ENCODE measurements at regions not wholly inside any gene's neighbourhood (a gene's known extent, or its start where the extent isn't known, plus 50 kb on each side); places are given as distances from the start of the nearest gene placed in this dataset.
A peak's percentile ranks its signal among the peaks of the same experiment; 100 is the strongest.
"Not testable (repeated sequence)": the region's sequence is repeated elsewhere in the genome, so short reads cannot be mapped to it uniquely, and the experiment has no call there.

DNA sequence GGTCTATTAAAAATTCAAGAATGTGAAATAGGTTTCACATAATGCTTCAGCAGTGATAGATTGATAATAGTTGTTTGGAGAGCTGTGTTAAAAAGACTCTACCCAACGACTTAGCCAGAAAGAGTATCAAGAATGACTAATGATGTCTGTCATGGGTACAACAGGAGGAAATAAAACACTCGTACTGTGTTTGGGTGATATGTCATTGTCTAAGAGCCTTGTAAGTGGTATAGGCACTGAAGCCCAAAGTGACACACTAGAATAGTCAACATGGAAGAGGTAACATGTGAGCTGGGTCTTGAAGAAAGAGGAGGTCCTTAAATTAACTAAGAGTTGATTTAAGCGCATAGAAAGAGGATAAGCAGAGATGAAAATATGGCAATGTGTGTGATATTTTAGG is 471.8 kb upstream of the MAN1A1 start:
- no peak for DNase-seq (ENCODE audit: low read depth in 3 of 3)

GRCh38 chr6:119818876-119819275 is 469.3 kb upstream of the MAN1A1 start:
- DNase-seq (ENCODE audit: low read depth in 3 of 3): no peak

DNA sequence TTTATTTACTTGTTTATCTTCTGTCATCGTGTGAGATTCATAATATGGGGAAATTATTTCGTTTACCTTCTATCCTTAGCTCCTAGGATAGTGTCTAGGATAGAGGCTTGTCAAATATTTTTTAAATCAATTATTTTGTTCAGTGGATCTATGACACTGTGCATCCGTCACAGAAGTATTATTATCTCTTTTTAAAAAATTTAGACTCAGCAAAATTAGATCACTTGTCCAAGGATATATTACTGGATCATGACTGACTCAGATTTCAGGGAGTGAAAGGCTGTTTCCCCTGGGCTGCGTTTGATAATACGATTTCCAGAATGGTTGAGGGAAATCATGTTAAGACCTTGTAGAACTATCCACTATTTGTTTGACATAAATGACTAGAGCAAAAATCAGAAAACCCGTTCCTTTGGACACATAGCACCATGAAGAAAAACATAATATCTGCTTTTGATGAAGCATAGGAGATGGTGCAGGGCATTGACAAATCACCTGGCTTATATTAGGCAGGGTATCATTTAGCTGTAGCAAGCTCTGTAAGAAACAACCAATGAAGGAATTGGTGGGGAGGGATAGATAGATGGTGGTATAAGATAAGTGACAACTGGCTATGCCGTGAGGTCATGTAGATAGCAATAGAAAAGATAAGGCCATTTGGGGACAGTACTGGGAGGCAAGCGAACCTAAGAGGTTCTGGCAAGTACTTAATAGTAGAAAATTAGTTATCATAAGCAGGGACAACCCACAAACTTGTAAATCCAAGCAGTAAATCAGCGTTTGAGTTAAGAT is 465.2 kb upstream of the MAN1A1 start:
- DNase-seq (ENCODE audit: low read depth in 3 of 3): no peak

DNA sequence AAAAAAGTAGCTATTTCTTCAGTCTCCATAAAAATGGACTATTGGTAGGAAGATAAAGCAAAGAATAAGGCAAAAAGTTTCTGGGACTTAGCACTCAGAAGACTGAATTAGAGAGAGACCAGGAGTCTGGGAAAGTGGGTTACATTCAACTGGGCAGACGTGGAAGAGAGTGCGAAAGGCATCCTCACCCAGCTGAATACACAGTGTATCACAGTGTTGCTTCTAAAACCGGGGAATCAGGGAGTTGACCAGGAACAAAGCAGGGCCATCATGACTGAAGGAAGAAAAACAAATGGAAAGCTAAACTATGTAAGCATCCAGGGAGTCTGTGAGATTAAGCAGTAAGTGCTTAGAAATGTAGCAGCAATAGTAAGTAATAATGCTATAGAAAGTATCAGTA is 452.9 kb upstream of the MAN1A1 start:
- no peak for DNase-seq (ENCODE audit: low read depth in 3 of 3)

GRCh38 chr6:119801056-119801455 is 451.5 kb upstream of the MAN1A1 start:
- no peak for DNase-seq (ENCODE audit: low read depth in 3 of 3)

DNA sequence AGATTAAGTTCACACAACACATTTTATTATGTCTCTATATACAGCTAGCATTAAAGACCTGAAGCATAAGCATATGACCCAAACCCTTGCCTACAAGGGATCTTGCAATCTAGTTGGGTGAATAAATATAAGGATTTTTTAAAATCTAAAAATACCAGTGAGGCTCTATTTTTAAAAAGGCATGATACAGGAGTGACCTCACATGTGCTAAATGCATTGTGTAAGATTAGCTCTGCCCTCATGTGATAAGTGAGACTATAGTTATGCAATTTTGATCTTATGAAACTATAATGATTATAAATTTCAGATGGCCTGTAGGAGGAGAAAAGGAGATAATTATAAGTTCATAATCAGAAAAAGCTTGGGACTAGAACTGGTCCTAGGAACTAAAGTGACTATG is 451.0 kb upstream of the MAN1A1 start:
- DNase-seq (ENCODE audit: low read depth in 3 of 3): no peak

- DNase-seq (ENCODE audit: low read depth in 3 of 3): no peak
Measured at GRCh38 chr6:119799596-119800509, 450.3 kb upstream of the MAN1A1 start.

DNA sequence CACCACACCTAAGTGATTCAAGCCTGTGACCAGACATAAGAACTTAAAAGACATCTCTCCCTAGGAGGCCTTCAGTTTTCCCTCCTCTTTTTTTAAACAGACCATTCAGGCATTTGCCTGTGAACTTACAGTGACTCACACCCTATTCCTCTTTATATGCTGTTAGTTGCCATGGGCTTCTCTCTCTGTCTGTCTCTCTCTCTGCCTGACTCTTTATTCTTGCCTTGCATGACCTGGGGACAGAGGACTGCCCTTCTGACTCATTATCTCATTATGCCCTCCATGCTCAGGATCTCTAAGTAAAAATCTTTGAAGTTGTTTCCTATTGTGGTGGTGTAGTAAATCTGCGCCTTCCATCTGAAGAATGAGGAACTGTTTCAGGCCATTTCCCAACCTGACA is 442.2 kb upstream of the MAN1A1 start:
- DNase-seq (ENCODE audit: low read depth in 3 of 3): no peak

- DNase-seq (ENCODE audit: low read depth in 3 of 3): no peak
Measured at GRCh38 chr6:119781365-119781764, 431.8 kb upstream of the MAN1A1 start.

- no peak for DNase-seq (ENCODE audit: low read depth in 3 of 3)
Measured at GRCh38 chr6:119768201-119768600, 418.6 kb upstream of the MAN1A1 start.

DNA sequence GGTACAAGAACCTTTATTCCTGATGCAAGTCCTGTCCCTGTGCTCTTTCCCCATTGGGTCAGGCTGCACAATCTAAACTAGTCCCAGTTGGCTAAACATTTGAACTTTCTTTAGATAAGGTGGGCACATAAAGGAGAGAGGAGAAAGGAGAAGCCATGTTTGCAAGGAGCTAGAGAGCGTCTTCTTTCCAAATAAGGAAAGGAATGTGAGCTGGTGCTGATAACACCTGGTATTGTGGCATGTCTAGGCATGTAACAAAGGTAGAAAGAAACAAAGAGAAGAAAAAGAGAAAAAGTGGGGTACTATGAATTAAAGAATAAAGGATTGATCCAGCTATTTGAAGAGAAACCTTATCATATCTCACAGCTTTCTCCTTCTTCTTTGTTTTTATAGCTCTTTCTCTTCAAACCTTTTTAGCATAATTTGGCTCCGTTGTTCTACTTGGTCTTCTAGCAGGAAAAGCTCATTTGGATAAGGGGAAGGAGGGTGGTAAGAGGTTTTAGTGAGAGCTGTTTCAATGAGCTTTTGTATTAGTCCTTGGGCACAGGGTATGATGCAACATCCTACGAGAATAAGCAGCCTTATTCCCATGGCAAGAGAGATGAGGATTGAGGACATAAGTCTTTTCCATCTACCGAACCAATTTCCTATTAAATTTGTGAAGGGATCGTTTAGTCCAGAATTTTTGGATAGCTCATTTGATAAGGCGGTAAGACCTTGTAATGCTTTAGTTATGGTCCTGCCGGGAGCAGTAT is 415.5 kb upstream of the MAN1A1 start:
- no peak for DNase-seq (ENCODE audit: low read depth in 3 of 3)

- no peak for DNase-seq (ENCODE audit: low read depth in 3 of 3)
Measured at GRCh38 chr6:119760046-119760445, 410.5 kb upstream of the MAN1A1 start.

- DNase-seq (ENCODE audit: low read depth in 3 of 3): no peak
Measured at GRCh38 chr6:119758385-119758784, 408.8 kb upstream of the MAN1A1 start.

GRCh38 chr6:119757467-119757866 is 407.9 kb upstream of the MAN1A1 start:
- no peak for DNase-seq (ENCODE audit: low read depth in 3 of 3)

- no peak for DNase-seq (ENCODE audit: low read depth in 3 of 3)
Measured at GRCh38 chr6:119749335-119749734, 399.8 kb upstream of the MAN1A1 start.

GRCh38 chr6:119748535-119748934 is 399.0 kb upstream of the MAN1A1 start:
- DNase-seq (ENCODE audit: low read depth in 3 of 3): not testable (repeated sequence)

- DNase-seq (ENCODE audit: low read depth in 3 of 3): peak; percentile 22 to 49 (median 31)
Measured at GRCh38 chr6:119742188-119742803, 392.7 kb upstream of the MAN1A1 start.

DNA sequence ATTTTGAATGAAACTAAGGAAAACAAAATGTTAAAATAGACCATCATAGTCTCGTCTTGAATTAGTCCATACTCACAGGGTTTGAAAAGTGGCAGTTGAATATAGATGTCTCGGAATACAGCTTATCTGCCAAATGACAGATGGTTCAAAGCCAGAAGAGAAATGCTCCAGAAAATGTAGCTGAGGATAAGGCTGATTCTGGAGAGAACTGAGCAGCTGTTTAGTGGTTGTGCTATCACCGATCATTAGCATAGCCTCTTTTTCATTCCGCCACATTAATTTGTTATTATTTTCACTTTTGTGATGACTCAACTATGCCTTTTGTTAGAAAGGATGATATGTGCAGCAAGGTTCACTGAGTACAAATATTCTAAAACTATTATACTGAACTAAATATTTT is 390.2 kb upstream of the MAN1A1 start:
- DNase-seq (ENCODE audit: low read depth in 3 of 3): no peak

GRCh38 chr6:119738425-119738824 is 388.9 kb upstream of the MAN1A1 start:
- no peak for DNase-seq (ENCODE audit: low read depth in 3 of 3)

GRCh38 chr6:119736296-119737021 is 386.9 kb upstream of the MAN1A1 start:
- DNase-seq (ENCODE audit: low read depth in 3 of 3): no peak

DNA sequence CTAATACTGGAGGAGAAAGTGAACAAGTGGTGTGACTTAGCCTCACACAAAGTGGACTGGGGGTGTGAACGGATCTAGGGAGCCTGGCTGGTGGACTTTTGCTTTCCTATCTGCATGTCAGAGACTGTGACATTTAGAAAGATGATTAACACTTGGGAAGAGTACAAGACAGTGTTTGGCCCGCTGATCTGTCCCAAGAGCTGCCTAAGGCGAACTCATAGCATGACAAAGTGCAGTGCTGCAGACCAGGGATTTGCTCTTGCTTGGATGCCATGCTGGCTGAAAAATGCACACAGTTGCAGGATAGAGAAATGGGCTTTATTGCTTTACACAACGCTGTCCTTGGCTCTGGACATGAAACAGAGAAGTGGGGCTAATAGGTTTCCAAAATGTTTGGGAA is 386.0 kb upstream of the MAN1A1 start:
- no peak for DNase-seq (ENCODE audit: low read depth in 3 of 3)

Data from stimulated activated CD4-positive, alpha-beta T cell treated with anti-CD3 and anti-CD28 coated beads, TNF-alpha, amount 100 ng/mL, for 48 hours (primary cell).